Activated B cell treated with CpG ODN at 0.5 μM for 24 hours (primary cell): ENCODE measurements at regions not wholly inside any gene's neighbourhood (a gene's known extent, or its start where the extent isn't known, plus 50 kb on each side); places are given as distances from the start of the nearest gene placed in this dataset.

Experiments used
- ATAC-seq: fragments of 200-7000 bp; cut with Tn5 transposase; one replicate; pipeline ENCODE4 v1.10.0; 2021; ENCODE audit warnings: low read depth, mild to moderate bottlenecking, moderate library complexity
- CTCF ChIA-PET: fragments of 350-600 bp; sonication (Branson Sonifier 250); formaldehyde crosslinking; loops from one replicate; lab custom pipeline; 2021; ENCODE audit warnings: antibody characterized with exemption; lab: Charles Lee
- POLR2A ChIA-PET: fragments of 350-600 bp; sonication (Branson Sonifier 250); formaldehyde crosslinking; loops from one replicate; lab custom pipeline; 2021; ENCODE audit warnings: antibody characterized with exemption; lab: Charles Lee
- DNase-seq: peaks from one replicate; pipeline ENCODE4 v3.0.0; 2022
- H3K27ac Mint-ChIP-seq: one replicate; pipeline ENCODE4 v1.8.0; 2020; ENCODE audit warnings: mixed read lengths
- H3K27me3 Mint-ChIP-seq: one replicate; pipeline ENCODE4 v1.8.0; 2021; ENCODE audit warnings: mixed read lengths
- H3K36me3 Mint-ChIP-seq: one replicate; pipeline ENCODE4 v1.8.0; 2021; ENCODE audit warnings: low read depth, mixed read lengths
- H3K4me1 Mint-ChIP-seq: one replicate; pipeline ENCODE4 v1.8.0; 2021; ENCODE audit warnings: mixed read lengths
- H3K4me3 Mint-ChIP-seq: one replicate; pipeline ENCODE4 v1.8.0; 2020; ENCODE audit warnings: mild to moderate bottlenecking, mixed read lengths
- H3K9me3 Mint-ChIP-seq: one replicate; pipeline ENCODE4 v1.8.0; 2020; ENCODE audit warnings: mixed read lengths
- intact Hi-C: fragments of 100-400 bp; cut with micrococcal nuclease; formaldehyde crosslinking; loops from one replicate; pipeline ENCODE4 v1.15.1; 2024
- TF ChIP-seq, protein P1 (sequence below): fragments of 200-600 bp; IDR thresholded peaks from one replicate; pipeline ENCODE4 v1.8.0; 2022; ENCODE audit warnings: antibody characterized with exemption, mild to moderate bottlenecking

- H3K9me3 Mint-ChIP-seq, result no peaks in the 10 kb centered on the region
- ATAC-seq (no peak), DNase-seq (no peak)
- no peak overlapping the region for H3K4me3 Mint-ChIP-seq
- TF ChIP-seq, protein P1, sequence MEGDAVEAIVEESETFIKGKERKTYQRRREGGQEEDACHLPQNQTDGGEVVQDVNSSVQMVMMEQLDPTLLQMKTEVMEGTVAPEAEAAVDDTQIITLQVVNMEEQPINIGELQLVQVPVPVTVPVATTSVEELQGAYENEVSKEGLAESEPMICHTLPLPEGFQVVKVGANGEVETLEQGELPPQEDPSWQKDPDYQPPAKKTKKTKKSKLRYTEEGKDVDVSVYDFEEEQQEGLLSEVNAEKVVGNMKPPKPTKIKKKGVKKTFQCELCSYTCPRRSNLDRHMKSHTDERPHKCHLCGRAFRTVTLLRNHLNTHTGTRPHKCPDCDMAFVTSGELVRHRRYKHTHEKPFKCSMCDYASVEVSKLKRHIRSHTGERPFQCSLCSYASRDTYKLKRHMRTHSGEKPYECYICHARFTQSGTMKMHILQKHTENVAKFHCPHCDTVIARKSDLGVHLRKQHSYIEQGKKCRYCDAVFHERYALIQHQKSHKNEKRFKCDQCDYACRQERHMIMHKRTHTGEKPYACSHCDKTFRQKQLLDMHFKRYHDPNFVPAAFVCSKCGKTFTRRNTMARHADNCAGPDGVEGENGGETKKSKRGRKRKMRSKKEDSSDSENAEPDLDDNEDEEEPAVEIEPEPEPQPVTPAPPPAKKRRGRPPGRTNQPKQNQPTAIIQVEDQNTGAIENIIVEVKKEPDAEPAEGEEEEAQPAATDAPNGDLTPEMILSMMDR, result no peak
- POLR2A ChIA-PET, result no interaction called here
- H3K4me1 Mint-ChIP-seq, result no peaks in the 10 kb centered on the region
- intact Hi-C loops, result no loop called here
- H3K27me3 Mint-ChIP-seq, result no peaks in the 10 kb centered on the region
- CTCF ChIA-PET, result no interaction called here
- no peak overlapping the region for H3K27ac Mint-ChIP-seq
- no peaks in the 10 kb centered on the region for H3K36me3 Mint-ChIP-seq
These were observed 276.7 kb upstream of the PPARGC1A start for GRCh38 chr4:24166501-24166900.

DNA sequence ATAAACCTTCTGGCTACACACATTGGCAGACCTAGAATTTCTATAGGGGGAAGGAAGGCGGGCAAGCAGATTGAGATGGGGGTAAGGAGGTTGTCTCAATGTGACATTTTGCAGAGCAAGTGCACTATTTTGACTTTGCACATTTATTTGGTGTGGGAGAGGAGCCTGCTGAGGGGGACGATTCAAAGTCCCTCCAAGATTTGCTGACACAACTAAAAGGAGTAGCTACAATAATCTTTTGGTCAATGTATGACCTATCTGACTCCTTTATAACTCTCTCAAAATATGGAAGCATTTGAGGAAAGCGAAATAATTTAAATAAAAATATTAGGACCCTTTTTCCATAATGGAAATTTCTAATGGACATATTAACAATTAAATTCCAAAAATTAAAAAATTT is 274.9 kb upstream of the PPARGC1A start:
- no peaks in the 10 kb centered on the region for H3K36me3 Mint-ChIP-seq
- DNase-seq (no peak), ATAC-seq (no peak)
- TF ChIP-seq, protein P1, result no peak
- H3K4me1 Mint-ChIP-seq, result no peaks in the 10 kb centered on the region
- ChIA-PET POLR2A (no interaction called here), CTCF (no interaction called here)
- H3K27me3 Mint-ChIP-seq, result no peaks in the 10 kb centered on the region
- H3K4me3 Mint-ChIP-seq, result no peak overlapping the region
- intact Hi-C loops, result no loop called here
- no peak overlapping the region for H3K27ac Mint-ChIP-seq
- no peaks in the 10 kb centered on the region for H3K9me3 Mint-ChIP-seq

GRCh38 chr4:24164054-24164693 is 274.3 kb upstream of the PPARGC1A start:
- H3K27ac Mint-ChIP-seq, result no peak overlapping the region
- no peak overlapping the region for H3K4me3 Mint-ChIP-seq
- H3K27me3 Mint-ChIP-seq, result no peaks in the 10 kb centered on the region
- ChIA-PET CTCF (no interaction called here), POLR2A (no interaction called here)
- intact Hi-C loops, result no loop called here
- no peak for DNase-seq
- no peak for ATAC-seq
- TF ChIP-seq, protein P1, result no peak
- H3K36me3 Mint-ChIP-seq, result no peaks in the 10 kb centered on the region
- no peaks in the 10 kb centered on the region for H3K4me1 Mint-ChIP-seq
- no peaks in the 10 kb centered on the region for H3K9me3 Mint-ChIP-seq

DNA sequence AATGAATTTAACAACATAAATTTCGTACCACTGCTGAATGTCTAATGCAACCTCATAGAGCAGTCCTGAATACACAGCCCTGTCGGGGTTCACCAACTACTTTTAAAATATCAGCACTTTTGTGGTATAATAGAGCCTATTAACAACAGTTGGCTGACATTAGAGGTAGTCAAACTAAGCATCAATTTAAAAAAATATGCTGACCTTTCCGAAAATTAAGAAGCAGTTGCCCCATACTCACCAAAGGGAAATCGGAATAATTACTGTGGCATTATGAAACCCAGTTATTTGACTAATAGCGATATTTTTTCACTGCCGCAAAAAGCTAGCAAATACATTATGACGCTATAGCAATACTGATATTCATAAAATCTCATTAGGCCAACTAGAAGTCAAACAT is 273.5 kb upstream of the PPARGC1A start:
- Mint-ChIP-seq H3K27me3 (no peaks in the 10 kb centered on the region), H3K27ac (no peak overlapping the region), H3K4me3 (no peak overlapping the region), H3K4me1 (no peaks in the 10 kb centered on the region), H3K9me3 (no peaks in the 10 kb centered on the region), H3K36me3 (no peaks in the 10 kb centered on the region)
- CTCF ChIA-PET, result no interaction called here
- TF ChIP-seq, protein P1, result no peak
- POLR2A ChIA-PET, result no interaction called here
- intact Hi-C loops, result no loop called here
- DNase-seq, result no peak
- no peak for ATAC-seq

DNA sequence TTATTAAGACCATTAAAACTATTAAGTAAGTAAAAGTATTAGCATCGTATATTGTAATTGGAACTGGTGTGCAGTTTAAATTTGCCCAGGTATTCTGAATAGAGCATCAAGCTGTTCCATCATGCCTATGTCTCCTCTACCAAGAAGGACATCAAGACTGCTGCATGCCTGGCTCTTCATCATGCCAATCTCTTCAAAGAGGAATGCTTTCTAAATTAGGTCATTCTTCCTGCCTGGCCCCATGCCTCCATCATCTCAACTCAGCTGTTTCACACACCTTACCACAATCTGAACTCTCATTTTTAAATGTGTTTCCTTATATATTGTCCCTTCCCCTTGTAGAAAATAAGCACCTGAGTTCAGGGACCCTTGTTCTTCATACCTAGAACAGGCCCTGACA is 270.5 kb upstream of the PPARGC1A start:
- no peaks in the 10 kb centered on the region for H3K4me1 Mint-ChIP-seq
- H3K9me3 Mint-ChIP-seq, result no peaks in the 10 kb centered on the region
- intact Hi-C loops, result no loop called here
- TF ChIP-seq, protein P1, result no peak
- no peak overlapping the region for H3K4me3 Mint-ChIP-seq
- ATAC-seq, result no peak
- no peak for DNase-seq
- no peaks in the 10 kb centered on the region for H3K27me3 Mint-ChIP-seq
- ChIA-PET POLR2A (no interaction called here), CTCF (no interaction called here)
- no peaks in the 10 kb centered on the region for H3K36me3 Mint-ChIP-seq
- H3K27ac Mint-ChIP-seq, result no peak overlapping the region
